HT1080 (cell line): ENCODE measurements at regions not wholly inside any gene's neighbourhood (a gene's known extent, or its start where the extent isn't known, plus 50 kb on each side); places are given as distances from the start of the nearest gene placed in this dataset.
"Not testable (repeated sequence)": the region's sequence is repeated elsewhere in the genome, so short reads cannot be mapped to it uniquely, and the experiment has no call there.

Source experiments
- DNase-seq: peaks from one replicate; pipeline ENCODE4 v3.0.0-alpha.2; 2015; ENCODE audit warnings: low read depth

GRCh38 chrX:51148848-51149247 lies 183.8 kb upstream of the NUDT10 start:
- no peak for DNase-seq

GRCh38 chrX:51151734-51152133 lies 180.9 kb upstream of the NUDT10 start:
- peak; percentile 1 for DNase-seq

GRCh38 chrX:51155157-51155556 lies 177.5 kb upstream of the NUDT10 start:
- no peak for DNase-seq

- DNase-seq, result no peak
These were observed 177.1 kb upstream of the NUDT10 start for GRCh38 chrX:51155566-51155965.

- no peak for DNase-seq
These were observed 174.4 kb upstream of the NUDT10 start for GRCh38 chrX:51158231-51158630.

- not testable (repeated sequence) for DNase-seq
These were observed 173.2 kb upstream of the NUDT10 start for GRCh38 chrX:51159378-51159777.

- DNase-seq, result no peak
These were observed 168.9 kb upstream of the NUDT10 start for GRCh38 chrX:51163730-51164129.

GRCh38 chrX:51178356-51178900 lies 154.2 kb upstream of the NUDT10 start:
- DNase-seq, result not testable (repeated sequence)

GRCh38 chrX:51179805-51180204 lies 152.8 kb upstream of the NUDT10 start:
- DNase-seq, result not testable (repeated sequence)

GRCh38 chrX:51182545-51182944 lies 150.1 kb upstream of the NUDT10 start:
- no peak for DNase-seq

GRCh38 chrX:51192104-51192503 lies 140.5 kb upstream of the NUDT10 start:
- DNase-seq, result no peak

- no peak for DNase-seq
These were observed 117.4 kb upstream of the NUDT10 start for GRCh38 chrX:51215266-51215665.

GRCh38 chrX:51215856-51216255 lies 116.8 kb upstream of the NUDT10 start:
- no peak for DNase-seq

GRCh38 chrX:51242212-51242611 lies 90.4 kb upstream of the NUDT10 start:
- no peak for DNase-seq

- DNase-seq, result no peak
These were observed 75.1 kb upstream of the NUDT10 start for GRCh38 chrX:51257490-51257889.

GRCh38 chrX:51262271-51262670 lies 70.4 kb upstream of the NUDT10 start:
- not testable (repeated sequence) for DNase-seq

- no peak for DNase-seq
These were observed 60.0 kb upstream of the NUDT10 start for GRCh38 chrX:51272638-51273037.

GRCh38 chrX:51281758-51282318 lies 50.8 kb upstream of the NUDT10 start:
- DNase-seq, result no peak
